Stimulated activated CD8-positive, alpha-beta memory T cell treated with anti-CD3 and anti-CD28 coated beads, Interleukin-15, amount 100 ng/mL, for 4 hours (primary cell): ENCODE measurements at regions not wholly inside any gene's neighbourhood (a gene's known extent, or its start where the extent isn't known, plus 50 kb on each side); places are given as distances from the start of the nearest gene placed in this dataset.
"Not testable (repeated sequence)": the region's sequence is repeated elsewhere in the genome, so short reads cannot be mapped to it uniquely, and the experiment has no call there.

Experiments
- DNase-seq, 2 donors: peaks; one replicate each; pipeline ENCODE4 v3.0.0-alpha.2; 2020; ENCODE audit warnings: low read depth in 2 of 2

DNA sequence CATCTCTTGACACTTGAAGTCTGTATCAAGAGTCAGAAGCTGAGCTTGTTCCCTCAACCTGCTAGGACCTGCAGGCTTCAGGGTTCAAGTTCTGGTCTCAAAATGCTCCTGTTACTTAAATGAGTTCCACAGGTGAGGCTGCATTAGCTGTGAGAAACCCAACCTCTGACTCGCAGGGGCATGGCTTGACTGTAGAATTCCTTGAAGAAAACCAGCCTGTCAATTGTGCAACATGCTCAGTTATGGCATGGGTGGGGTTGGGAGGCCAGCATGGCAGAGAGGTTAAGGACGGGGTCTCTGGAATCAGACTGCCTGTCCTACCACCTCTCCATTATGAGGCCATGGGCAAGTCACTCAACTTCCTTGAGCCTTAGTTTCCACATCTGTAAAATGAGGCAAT, 235.8 kb downstream of the EN1 start:
- DNase-seq: no peak

DNA sequence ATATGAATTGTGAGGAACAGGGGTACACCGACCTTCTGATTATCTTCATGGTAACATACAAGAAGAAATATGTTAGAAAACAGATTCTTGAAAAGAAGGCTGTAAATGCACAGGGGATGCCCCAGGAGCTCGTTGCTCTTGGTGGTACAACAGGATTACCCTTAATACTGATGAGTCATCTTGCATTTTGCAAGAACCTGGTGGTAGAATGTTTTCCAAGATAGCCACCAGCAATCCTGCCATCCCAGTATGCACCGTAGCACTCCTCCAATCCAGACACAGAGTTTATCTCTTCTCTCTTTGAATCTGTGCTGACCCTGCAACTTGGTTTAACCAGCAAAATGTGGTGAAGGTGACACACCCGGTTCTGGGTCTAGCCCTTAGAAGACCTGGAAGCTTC, 238.3 kb downstream of the EN1 start:
- no peak for DNase-seq

DNA sequence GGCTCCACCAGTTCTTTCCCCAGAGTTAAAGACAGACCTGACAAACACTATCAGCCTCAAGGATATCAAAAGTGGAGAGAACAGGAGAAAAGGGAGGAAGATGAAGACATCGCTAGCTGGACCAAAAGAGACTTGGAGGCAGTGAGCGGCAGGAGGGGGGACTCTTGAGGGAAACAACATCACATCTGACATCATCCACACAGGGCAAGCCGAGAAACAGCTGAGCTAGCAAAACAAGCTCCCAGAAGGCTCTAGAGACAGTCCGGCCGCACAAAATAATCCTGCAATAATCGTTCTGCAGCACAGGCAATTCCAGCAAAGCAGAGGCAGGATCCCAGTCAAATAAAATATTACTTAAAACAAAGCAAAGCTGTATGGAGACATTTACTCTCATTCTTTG, 239.8 kb downstream of the EN1 start:
- no peak for DNase-seq

DNA sequence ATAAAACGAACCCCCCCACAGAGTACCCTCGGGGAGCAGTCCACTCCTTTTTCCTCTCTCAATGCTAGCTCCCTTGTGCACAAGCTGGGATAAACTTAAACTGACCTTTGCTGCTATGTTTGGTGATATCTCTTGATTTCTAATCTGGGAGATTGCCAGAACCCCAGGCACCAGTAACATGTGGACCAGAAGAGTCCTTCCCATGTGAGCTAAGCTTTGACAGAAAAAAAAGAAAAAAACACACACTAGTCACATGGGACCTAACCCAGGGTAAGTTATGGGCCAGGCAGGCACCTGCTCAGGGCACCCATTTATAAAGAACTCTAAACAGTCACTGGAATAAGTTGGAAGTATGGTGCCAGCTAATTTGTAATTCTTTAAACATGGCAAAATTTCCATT, 242.6 kb downstream of the EN1 start:
- DNase-seq: no peak

DNA sequence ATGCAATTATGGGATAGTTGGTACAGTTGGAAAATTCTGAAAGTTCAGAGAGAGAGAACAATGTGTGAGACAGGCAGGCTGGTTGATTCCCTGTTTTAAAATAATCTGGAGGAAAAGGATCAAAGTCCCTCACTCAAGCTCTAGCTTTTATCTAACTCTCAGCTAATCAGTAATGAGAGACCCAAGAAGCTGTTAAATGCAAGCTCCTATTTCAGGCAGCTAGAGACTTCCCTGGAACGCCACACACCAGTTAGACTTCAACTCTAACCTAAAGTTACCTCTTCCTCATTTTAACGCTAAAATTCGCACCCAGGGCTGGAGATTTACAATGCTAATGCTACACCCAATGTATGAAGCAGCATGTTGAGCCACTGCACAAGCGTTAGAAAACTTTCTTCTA, 243.1 kb downstream of the EN1 start:
- no peak for DNase-seq

DNA sequence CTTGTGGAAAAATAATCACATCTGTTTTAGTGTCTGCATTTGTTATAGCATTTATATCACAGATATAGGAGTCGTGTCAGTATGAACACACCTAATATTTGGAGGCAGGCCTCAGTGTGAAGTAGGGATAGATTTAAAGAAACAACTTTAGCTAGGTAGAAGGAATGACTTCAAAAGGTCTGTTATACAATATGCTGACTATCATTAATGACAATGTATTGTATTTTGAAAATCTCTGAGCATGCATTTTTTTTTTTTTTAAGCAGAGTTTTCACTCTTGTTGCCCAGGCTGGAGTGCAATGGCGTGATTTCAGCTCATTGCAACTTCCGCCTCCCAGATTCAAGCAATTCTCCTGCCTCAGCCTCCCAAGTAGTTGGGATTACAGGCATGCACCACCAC, 248.3 kb downstream of the EN1 start:
- DNase-seq: no peak

DNA sequence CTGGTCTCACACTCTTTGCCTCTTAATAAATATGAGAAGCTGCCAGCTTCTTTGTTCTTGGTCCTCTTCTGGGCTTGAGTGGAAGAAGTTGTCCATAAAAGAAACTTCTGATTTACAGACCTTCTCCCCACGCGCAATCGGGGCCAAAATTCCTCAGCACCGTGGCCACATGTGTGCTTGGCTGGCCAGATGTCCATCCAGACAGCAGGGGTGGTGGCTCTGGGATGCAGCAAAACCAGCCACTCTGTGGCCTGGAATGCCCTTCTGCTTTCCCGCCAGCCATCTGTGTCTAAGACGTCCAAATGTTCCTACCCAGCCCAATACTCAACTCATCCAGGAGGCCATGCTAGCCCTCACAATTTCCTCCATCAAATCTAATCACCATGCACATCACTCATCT, 250.8 kb downstream of the EN1 start:
- DNase-seq: no peak

DNA sequence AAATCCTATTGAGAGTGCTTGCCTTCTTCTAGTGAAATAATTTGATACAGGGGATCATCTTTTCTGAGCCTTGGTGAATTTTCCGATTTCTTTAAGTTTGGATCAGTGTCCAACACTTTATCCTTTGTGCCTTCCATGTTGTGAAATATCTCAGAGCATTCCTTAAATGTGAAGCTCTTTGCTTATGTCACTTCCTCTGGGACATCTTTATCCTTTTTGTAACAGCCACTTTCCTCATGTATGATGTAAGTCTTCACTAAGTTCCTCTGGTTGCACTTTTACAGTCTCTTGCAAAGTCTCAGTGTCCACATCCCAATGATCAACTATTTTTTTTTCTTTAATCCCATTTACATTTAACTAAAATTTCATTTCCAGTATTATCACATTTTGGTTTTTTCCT, 254.2 kb downstream of the EN1 start:
- DNase-seq: no peak

DNA sequence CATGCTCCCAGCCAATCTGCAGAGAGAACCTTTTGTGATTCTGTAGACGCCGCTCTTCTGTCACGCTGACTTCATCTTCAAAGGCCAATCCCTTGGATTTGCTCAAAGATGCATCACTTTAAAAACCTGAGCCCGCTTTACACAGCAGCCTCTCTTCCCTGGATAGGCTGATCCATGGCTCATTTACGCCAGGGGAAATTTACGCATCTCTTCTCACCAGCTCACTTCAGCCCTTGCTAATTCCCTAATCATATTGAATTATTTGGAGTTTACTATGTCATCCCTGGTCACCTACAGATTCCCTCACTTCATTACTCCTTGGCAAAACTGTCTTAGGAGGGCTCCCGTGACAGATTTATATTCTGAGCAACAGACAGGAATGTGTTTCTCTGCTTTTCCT, 256.2 kb downstream of the EN1 start:
- no peak for DNase-seq

DNA sequence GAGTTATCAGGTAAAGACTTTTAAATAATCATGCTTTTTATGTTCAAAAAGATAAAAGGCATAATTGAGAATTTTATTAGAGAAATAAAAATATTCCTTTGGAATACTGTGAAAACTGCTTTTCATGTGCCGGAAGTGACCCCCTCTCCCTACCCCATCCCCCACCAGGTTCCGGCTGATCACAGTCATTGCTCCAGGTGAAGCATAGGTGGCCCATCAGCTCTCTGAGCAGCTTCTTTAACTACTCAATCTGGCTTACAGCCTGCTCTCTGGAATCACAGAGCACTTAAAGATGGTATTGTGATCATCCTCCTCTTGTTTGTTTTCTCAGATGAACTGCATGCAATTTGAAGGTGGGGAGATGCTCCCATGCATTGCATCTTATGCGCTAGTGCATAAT, 257.7 kb downstream of the EN1 start:
- no peak for DNase-seq

DNA sequence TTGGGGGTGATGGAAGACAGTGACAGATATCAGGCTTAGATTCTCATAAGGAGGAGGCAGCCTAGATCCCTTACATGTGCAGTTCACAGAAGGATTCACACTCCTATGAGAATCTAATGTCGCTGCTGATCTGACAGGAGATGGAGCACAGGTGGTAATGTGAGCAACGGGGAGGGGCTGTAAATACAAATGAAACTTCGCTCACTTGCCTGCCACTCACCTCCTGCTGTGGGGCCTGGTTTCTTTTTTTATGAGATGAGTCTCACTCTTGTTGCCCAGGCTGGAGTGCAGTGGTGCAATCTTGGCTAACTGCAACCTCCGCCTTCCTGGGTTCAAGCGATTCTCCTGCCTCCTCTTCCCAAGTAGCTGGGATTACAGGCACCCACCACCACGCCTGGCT, 258.6 kb downstream of the EN1 start:
- no peak for DNase-seq

DNA sequence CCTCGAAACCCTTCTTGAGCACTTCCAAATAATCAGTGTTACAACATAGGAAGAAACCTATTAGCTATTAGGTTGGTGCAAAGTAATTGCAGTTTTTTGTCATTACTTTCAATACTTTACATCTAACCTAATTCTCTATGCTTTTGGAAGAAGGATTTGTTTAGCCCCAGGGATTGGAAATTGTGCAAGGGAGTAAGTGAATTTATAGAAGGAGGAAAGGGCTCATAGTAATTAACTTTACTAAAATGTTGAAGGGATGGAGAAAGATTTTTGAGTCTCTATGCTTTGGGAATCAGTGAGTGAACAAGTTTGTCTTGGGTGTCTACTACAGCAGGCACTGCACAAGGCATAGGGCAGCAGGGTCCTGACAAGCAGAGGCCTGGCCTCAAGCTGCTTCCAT, 261.1 kb downstream of the EN1 start:
- DNase-seq: no peak

DNA sequence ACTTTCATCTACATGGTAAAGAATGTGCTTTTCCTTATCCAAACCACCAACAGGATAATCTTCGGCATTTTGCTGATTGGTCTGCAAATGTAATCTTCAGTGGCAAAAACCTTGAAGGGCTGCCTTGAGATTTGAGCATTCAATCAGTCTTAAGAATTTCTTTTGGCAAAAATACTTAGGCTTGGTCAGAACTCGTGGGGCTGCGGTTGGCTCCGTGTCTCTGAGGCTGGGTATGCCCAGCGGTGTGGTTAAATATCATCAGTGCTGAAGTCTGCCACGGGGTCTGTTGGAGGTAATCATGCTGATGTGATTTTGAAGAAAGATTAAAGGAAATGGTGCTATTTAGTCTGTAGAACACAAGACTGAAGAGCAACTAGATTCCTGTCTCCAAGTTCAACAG, 262.6 kb downstream of the EN1 start:
- DNase-seq: no peak

DNA sequence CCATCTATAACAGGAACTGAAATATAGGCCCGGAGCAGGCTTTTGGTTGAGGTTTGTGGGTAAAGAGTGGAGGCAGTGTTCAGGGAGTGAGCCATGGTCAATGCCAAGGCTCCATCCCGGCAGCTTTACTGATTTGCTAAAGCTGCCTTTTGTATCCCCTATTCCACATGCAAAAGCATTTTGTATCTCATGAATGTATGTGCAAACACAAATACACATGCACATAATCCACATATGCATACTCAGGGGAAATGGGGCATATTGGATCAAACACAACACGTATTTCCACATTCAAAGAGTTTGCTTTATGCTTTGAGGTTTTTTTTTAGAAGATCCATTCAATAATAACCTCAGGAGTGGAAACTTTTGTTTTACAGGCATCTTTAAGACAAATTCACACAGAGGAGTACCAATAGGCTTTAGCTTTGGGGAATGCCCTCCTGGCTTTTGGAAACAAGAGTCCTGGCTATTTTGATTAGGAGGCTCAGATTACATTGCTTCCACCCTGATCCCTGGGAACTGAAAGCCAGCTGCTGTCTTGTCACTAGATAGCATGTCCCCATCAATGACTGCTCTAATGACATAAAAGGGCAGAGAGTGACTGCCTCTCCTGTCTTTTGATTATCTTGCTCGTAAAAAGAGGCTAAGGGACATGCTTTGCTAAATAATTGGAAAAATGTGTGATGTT, 263.2 kb downstream of the EN1 start:
- no peak for DNase-seq

DNA sequence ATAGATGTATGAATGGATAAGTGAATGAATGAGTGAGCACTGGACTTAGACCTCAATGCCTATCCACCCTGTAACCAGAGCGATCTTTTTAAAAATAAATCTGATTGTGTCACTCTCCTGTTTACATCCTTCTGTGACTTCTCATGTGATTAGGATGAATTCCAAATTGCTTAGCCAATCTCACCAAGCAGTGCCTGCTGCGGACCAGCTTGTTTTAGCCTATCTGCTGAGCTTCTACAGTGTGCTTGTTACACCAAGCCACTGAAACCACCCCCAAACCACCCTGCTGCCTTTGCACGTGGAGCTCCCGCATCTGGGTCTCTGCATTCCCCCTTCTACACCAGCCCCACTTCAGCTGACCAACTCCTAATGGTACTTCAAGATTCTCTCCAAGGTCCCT, 265.4 kb downstream of the EN1 start:
- no peak for DNase-seq

DNA sequence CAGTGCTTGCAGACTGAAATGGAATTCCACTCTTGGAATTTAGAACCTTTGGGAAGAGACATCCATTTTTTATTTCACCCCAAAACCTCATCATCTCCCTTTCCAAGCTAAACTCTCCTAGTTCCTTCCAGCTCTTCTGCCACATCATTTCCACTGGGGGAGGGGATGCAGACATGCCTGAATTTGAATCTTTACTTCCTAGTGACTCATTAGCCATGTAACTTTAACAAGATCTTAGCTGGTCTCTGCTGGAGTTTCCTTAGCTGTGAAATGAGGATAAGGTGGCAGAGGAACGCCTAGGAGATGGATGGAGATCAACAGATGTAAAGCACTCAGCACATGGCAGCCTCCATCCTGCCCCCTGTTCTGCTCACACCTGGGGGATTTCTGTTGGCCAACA, 266.8 kb downstream of the EN1 start:
- DNase-seq: no peak

DNA sequence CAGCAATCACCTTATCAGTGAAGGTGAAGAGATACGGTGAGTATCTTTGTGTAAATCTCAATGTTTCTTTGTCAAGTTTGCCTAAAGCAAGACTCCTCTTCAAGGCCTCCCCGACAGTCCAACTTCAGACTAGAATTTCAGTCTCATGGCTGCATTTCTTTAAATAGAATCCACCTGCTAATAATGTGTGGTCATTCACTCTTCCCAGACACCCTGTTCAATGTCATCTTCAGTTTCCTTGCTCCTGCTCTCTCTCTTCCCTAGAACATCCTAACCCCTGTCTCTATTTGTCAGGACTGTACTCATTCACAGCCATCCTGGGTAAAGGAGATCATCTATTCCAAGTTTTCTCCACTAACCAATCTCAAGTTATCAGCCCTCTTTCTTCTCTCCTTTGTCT, 267.3 kb downstream of the EN1 start:
- DNase-seq: no peak

DNA sequence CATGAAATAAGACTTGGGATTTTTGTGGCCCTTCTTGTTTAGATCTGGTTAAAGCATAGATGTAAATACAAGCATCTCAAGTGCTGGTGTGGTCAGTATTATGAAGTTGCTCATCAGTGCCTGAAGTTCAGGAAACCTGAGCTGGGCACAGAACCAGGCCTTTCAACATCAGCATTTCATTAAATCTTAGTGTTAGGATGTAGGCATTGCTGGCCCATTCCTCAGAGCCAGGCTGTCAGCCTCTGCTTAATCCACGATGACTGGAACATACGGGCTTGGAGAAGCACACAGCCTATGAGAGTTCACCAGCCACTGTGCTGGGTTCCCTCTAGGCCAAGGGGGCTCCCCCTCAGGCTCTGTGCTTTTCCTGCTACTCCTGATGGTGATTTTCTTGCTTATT, 270.2 kb downstream of the EN1 start:
- no peak for DNase-seq

DNA sequence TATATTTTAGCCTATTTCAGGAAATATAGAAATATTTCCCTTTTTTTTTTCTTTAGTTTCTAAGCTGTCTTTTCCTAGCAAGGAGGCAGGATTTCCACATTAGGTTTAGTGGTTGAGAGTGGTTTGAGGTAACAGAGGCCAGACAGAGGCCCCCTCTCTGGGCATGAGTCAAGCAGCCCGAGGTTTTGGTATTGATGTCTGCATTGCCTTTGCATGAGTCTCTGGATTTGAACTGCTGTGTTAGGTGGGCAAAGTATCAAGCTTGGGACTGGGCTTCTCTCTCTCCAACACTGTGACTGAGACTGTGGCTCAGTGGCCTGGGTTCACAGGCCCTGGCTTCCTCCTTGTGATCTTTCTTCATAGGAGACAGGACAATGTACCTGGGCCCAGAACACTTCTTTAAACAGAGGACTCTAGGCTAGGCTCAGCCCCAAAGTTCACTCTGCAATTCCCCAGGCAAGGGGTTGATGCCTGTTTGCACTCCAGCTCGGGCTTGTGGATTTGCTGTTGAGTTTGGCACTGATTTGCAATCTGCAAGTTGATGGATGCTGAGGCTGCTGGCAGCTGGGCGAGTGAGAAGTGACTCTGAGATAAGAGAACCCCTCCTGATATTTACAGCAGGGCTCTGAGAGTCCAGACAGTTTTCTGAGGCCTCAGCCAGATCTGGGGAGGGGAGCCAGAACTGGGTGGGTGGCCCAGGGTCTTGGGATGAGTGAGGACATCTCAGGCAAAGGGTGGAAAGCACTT, 271.2 kb downstream of the EN1 start:
- no peak for DNase-seq

DNA sequence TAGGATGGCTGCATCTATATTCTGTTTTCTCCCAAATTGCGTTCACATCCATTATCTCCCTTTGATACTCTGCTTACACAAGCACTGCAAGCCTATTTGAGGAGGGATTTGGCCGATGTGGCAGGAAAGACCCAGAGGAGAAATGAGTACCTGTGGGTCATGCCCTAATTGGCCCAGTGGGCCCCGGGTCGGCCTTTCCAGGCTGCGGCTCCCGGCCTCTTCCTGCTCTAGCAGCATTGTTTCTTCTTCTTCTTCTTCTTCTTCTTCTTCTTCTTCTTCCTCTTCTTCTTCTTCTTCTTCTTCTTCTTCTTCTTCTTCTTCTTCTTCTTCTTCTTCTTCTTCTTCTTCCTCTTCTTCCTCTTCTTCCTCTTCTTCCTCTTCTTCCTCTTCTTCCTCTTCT, 275.1 kb downstream of the EN1 start:
- not testable (repeated sequence) for DNase-seq

DNA sequence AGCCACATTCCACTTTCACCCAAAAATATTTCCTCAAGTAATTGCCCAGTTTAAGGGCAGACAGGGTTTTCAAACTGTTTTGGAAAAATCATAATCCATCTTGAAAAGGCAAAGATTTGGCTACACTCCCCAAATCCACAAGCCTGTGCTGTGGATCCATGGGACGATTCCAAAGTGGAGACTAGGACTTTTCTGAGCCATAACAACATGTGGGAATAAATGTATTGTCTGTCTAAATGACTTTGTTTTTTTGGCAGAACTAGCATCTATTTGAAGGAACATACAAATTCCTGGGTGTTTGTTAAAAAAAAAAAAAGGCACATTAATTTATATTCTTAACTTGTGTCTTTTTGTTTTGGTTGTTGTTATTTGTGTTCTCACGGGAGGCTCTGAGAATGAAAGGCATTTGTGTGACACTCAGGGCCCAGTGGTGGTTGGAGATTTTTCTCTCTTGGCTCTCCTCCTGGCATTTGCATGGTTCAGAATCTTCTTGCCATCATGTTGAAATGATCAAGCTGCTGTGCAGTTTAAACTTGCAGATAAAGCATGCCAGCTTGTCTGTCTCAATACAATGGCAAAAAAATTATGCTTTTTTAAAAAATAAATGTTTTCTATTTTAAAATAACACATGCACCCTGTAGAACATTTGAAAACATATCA, 277.4 kb downstream of the EN1 start:
- no peak for DNase-seq

DNA sequence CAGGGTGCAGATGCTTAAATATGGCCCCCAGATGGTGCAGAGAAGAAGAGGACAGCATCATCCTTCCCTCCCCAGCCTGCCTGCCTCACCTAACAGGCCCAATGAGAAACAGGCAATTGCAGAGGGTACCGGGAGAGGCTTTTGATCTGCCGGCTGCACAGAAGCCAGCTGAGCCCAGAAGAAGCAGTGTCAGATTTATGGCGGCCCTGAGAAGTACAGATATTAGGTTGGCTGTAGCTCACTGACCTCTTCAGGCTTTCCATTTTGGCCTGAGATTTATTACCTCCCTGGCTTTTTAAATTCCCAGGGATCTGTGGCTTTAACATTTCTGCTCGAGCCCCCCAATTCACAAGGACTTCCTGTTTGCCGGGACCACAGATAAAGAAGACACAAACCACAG, 278.7 kb downstream of the EN1 start:
- DNase-seq: no peak

DNA sequence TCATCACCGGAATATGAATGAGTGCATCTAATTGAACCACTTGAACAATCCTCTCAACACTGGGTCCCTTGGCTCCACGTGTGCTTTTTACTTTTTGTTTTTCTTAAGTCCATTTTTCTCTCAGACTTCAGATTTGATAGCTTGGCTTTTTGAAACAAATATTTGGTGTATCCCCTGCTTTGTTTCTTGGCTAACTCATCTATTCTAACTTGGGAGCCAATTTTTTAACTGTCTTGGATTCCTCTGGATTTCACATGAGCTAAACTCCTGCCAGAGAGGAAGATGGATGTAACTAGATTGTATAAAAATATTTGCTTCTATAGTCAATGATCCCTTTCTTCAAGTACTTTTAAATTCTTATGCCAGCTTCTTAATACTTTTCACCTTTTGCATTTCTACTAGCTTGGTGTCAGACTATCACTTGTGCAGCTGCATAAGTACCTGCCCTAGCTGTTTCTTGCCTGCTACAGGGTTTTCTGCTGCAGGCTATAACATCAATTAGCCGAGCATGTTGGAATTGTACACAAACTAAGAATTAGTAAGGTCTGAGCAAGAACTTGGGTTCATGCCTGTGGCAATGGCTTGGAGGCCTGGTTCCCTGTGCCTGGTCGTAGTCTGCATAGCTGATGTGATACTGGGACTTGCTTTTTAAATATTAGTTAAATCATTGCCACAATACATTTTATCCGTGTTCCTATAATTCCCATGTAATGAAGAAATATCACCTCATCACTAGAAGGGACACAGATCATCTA, 281.5 kb downstream of the EN1 start:
- no peak for DNase-seq
